ENCODE measurements at regions not wholly inside any gene's neighbourhood (a gene's known extent, or its start where the extent isn't known, plus 50 kb on each side); places are given as distances from the start of the nearest gene placed in this dataset.

DNA sequence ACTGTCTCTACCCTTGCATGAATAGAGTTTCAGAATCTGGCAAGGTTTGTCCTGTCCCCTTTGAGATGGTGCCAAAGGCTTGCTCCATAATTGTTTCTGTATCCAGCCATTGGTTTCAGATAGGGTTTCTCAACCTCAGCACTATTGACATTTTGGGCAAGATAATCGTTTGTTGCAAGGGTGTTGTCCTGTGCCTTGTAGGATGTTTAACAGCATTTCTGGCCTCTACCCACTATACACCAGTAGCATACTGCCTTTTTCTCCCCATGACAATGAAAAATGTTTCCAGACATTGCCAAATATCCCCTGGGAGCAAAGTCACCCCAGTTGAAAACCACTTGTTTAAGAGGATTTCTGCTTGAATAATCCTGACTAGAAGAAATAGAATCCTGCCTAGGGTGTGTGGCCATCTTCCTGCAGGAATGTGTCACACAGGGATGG is 126.8 kb downstream of the CDC42EP3 start:
- Histone ChIP-seq H3K27me3 (no peaks in the 10 kb centered on the region), H3K9me3 (no peaks in the 10 kb centered on the region), H3K27ac (no peak overlapping the region), H3K36me3 (no peaks in the 10 kb centered on the region), H3K4me3 (no peak overlapping the region), H3K4me1 (no peaks in the 10 kb centered on the region)
- no peak for DNase-seq
- TF ChIP-seq POLR2A (IDR thresholded peaks at IDR 0.05): no peak
- TF ChIP-seq, protein P1, sequence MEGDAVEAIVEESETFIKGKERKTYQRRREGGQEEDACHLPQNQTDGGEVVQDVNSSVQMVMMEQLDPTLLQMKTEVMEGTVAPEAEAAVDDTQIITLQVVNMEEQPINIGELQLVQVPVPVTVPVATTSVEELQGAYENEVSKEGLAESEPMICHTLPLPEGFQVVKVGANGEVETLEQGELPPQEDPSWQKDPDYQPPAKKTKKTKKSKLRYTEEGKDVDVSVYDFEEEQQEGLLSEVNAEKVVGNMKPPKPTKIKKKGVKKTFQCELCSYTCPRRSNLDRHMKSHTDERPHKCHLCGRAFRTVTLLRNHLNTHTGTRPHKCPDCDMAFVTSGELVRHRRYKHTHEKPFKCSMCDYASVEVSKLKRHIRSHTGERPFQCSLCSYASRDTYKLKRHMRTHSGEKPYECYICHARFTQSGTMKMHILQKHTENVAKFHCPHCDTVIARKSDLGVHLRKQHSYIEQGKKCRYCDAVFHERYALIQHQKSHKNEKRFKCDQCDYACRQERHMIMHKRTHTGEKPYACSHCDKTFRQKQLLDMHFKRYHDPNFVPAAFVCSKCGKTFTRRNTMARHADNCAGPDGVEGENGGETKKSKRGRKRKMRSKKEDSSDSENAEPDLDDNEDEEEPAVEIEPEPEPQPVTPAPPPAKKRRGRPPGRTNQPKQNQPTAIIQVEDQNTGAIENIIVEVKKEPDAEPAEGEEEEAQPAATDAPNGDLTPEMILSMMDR (IDR thresholded peaks at IDR 0.05): no peak

DNA sequence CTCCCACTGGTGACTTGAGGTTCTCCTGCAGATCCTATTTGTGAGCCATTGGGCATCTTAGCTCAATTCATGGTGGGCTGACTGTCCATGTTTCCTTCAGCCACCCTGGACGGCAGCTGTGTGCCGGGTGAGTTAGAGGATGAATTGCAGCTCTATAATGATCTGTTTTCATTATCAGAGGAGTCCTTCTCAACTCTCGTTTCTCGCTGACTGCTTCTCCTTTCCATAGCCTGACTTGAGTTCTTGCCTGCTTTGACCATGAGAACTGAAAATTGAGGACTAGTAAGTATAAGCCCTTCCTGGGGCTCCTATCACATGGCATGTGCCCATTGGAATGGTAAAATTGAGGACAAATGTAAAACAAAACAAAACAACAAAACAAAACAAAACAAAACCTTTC is 121.8 kb downstream of the CDC42EP3 start:
- no peaks in the 10 kb centered on the region for H3K9me3 ChIP-seq
- H3K4me1 ChIP-seq: no peaks in the 10 kb centered on the region
- H3K4me3 ChIP-seq: no peak overlapping the region
- no peaks in the 10 kb centered on the region for H3K36me3 ChIP-seq
- no peaks in the 10 kb centered on the region for H3K27me3 ChIP-seq
- DNase-seq: no peak
- H3K27ac ChIP-seq: no peak overlapping the region
- TF ChIP-seq POLR2A (IDR thresholded peaks at IDR 0.05): no peak
- TF ChIP-seq, protein P1 (IDR thresholded peaks at IDR 0.05): no peak

DNA sequence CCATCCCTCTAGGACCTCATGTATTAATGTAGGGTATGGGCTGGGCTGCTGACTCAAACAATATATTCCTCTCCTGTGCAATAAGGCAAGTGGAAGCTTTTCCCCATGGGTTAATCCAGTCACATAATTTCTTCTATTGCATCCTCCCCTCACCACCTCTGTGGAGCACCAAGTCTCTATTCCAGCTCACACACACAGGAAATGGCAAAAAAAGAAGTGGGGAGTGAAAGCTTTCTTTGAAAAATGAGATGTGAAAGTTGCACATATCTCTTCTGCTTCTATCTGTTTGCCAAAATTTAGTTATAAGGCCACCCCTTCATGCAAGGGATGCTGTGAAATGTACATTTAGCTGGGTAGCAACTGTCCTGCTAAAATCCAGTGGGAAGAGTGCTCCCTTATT is 121.3 kb downstream of the CDC42EP3 start:
- no peaks in the 10 kb centered on the region for H3K4me1 ChIP-seq
- H3K4me3 ChIP-seq: no peak overlapping the region
- H3K27me3 ChIP-seq: no peaks in the 10 kb centered on the region
- H3K36me3 ChIP-seq: no peaks in the 10 kb centered on the region
- H3K9me3 ChIP-seq: no peaks in the 10 kb centered on the region
- DNase-seq: no peak
- H3K27ac ChIP-seq: no peak overlapping the region
- TF ChIP-seq, protein P1 (IDR thresholded peaks at IDR 0.05): no peak
- TF ChIP-seq POLR2A (IDR thresholded peaks at IDR 0.05): no peak

DNA sequence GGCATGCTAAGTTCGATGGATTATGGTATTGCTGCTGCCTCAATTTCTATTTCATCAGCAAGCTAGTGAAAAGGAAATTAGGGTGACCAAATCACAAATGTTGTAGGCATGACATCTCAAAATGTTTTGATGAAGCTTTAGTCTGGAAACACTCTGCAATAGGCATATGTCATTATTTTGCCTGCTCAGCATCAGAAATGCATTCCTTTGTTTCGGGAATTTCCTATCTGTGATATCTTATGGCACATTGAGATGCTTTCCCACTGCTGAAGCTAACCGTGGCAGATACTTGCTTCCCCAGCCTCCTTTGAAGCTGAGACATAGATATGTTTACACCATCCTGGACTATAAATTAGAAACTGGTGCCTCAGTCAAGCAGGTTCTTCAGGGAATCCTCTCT is 119.7 kb downstream of the CDC42EP3 start:
- no peak for DNase-seq
- no peak overlapping the region for H3K27ac ChIP-seq
- no peaks in the 10 kb centered on the region for H3K36me3 ChIP-seq
- H3K27me3 ChIP-seq: no peaks in the 10 kb centered on the region
- no peak overlapping the region for H3K4me3 ChIP-seq
- H3K4me1 ChIP-seq: no peaks in the 10 kb centered on the region
- TF ChIP-seq, protein P1 (IDR thresholded peaks at IDR 0.05): no peak
- TF ChIP-seq POLR2A (IDR thresholded peaks at IDR 0.05): no peak
- no peaks in the 10 kb centered on the region for H3K9me3 ChIP-seq

DNA sequence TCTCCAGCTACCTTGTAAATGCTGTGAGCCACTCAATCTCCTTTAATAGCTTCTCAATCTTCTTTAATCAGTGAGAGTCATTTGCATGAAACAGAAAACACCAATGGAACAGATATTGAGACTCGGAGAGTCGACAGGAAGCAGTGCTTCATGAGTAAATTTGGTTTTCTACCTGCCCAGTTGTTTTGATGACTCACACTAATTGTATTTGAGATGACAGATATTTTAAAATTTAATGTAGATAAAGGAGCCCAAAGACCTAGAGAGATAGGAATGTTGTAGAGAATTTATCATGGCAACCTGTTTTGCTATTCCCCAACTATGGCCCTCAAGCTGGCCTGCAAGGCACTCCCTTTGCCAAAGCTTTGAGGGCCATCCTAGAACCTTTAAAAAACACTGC is 119.1 kb downstream of the CDC42EP3 start:
- H3K36me3 ChIP-seq: no peaks in the 10 kb centered on the region
- no peak for TF ChIP-seq POLR2A (IDR thresholded peaks at IDR 0.05)
- TF ChIP-seq, protein P1 (IDR thresholded peaks at IDR 0.05): no peak
- no peaks in the 10 kb centered on the region for H3K4me1 ChIP-seq
- H3K27ac ChIP-seq: no peak overlapping the region
- no peaks in the 10 kb centered on the region for H3K9me3 ChIP-seq
- no peak for DNase-seq
- no peaks in the 10 kb centered on the region for H3K27me3 ChIP-seq
- no peak overlapping the region for H3K4me3 ChIP-seq
